ENCODE measurements at regions not wholly inside any gene's neighbourhood (a gene's known extent, or its start where the extent isn't known, plus 50 kb on each side); places are given as distances from the start of the nearest gene placed in this dataset.

DNA sequence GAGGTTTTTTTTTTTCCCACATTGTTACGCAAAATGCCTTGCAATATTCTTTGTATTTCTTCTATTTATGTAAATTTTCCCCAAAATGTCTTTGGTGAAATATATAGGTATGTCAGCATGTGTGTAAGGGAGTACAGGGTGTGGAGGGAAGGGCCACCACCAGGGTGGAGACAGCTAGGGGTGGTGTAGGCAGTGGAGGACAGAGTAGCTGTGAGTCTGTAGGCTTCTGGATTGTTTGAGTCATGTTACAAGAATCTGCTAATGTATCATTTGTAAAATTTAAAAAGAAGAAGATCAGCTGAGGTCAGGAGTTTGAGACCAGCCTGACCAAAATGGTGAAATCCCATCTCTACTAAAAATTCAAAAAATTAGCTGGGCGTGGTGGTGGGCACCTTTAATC is 175.5 kb downstream of the NXNL2 start:
- Histone ChIP-seq H3K9me3 (no peaks in the 10 kb centered on the region), H3K4me3 (no peak overlapping the region), H3K4me1 (ENCODE audit: low read depth) (no peaks in the 10 kb centered on the region), H3K36me3 (ENCODE audit: low read depth) (no peaks in the 10 kb centered on the region)
- TF ChIP-seq, protein P1, sequence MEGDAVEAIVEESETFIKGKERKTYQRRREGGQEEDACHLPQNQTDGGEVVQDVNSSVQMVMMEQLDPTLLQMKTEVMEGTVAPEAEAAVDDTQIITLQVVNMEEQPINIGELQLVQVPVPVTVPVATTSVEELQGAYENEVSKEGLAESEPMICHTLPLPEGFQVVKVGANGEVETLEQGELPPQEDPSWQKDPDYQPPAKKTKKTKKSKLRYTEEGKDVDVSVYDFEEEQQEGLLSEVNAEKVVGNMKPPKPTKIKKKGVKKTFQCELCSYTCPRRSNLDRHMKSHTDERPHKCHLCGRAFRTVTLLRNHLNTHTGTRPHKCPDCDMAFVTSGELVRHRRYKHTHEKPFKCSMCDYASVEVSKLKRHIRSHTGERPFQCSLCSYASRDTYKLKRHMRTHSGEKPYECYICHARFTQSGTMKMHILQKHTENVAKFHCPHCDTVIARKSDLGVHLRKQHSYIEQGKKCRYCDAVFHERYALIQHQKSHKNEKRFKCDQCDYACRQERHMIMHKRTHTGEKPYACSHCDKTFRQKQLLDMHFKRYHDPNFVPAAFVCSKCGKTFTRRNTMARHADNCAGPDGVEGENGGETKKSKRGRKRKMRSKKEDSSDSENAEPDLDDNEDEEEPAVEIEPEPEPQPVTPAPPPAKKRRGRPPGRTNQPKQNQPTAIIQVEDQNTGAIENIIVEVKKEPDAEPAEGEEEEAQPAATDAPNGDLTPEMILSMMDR (IDR thresholded peaks at IDR 0.05) = no peak
- DNase-seq = no peak
- no peak for ATAC-seq
- intact Hi-C loops (cut with DNase I, micrococcal nuclease) = no loop called here

DNA sequence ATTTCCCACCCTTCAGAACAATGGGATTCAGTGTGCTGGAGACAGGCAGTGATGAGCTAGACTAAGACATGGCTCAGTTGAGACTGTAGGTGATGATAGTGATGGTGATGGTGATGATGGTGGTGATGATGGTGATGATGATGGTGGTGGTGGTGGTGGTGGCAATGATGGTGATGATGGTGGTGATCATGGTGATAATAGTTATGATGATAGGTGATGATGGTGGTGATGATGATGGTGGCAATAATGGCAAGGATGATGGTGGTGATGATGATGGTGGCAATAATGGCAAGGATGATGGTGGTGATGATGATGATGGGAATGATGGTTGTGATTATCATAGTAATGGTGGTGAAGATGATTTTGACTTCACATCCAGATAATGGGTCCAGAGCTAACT is 176.7 kb downstream of the NXNL2 start:
- DNase-seq = no peak
- Histone ChIP-seq H3K4me3 (no peak overlapping the region), H3K36me3 (ENCODE audit: low read depth) (no peaks in the 10 kb centered on the region), H3K4me1 (ENCODE audit: low read depth) (no peaks in the 10 kb centered on the region), H3K9me3 (no peaks in the 10 kb centered on the region)
- TF ChIP-seq, protein P1 (IDR thresholded peaks at IDR 0.05) = no peak
- no peak for ATAC-seq
- intact Hi-C loops (cut with DNase I, micrococcal nuclease) = no loop called here

DNA sequence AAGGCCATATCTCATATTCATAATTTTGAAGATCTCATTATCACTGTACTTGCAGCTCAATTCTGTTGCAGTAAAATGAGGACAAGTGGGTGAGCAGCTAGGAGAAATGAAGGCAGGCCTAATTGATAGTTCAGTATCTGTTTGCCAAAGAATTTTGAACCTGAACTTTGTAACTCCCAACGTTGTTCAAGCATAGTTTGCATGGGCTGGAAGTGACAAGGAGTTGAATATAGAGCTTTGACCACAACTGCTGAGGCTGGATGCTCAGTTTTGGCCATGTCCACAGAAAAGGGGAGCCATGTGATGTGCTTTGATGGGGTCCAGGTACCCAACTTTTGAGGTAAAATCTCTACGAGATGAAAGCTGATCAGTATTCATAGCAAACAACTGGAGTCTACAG is 177.5 kb downstream of the NXNL2 start:
- intact Hi-C loops (cut with DNase I, micrococcal nuclease) = no loop called here
- no peaks in the 10 kb centered on the region for H3K4me1 ChIP-seq (ENCODE audit: low read depth)
- no peak overlapping the region for H3K4me3 ChIP-seq
- DNase-seq (no peak), ATAC-seq (no peak)
- H3K9me3 ChIP-seq = no peaks in the 10 kb centered on the region
- TF ChIP-seq, protein P1 (IDR thresholded peaks at IDR 0.05) = no peak
- H3K36me3 ChIP-seq (ENCODE audit: low read depth) = no peaks in the 10 kb centered on the region

DNA sequence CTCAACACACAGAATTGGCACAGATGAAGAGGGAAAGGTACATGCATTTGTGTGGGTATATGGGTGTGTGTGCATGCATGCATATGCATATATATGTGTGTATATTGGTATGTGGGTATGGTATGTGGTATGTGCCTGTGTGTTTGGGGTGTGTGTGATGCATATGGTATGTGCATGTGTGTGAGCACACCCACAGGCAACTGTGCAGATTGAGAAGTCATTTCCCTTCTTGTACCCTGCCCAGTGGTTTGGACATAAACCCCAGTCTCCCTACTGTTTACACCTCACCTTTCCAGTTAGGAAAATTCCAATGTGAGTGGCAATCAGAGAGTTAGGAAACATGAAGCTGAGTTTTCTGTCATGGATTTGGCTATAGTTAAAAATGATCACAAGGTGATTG is 178.0 kb downstream of the NXNL2 start:
- intact Hi-C loops (cut with DNase I, micrococcal nuclease) = no loop called here
- TF ChIP-seq, protein P1 (IDR thresholded peaks at IDR 0.05) = no peak
- Histone ChIP-seq H3K9me3 (no peaks in the 10 kb centered on the region), H3K4me1 (ENCODE audit: low read depth) (no peaks in the 10 kb centered on the region), H3K4me3 (no peak overlapping the region), H3K36me3 (ENCODE audit: low read depth) (no peaks in the 10 kb centered on the region)
- no peak for DNase-seq
- ATAC-seq = no peak

DNA sequence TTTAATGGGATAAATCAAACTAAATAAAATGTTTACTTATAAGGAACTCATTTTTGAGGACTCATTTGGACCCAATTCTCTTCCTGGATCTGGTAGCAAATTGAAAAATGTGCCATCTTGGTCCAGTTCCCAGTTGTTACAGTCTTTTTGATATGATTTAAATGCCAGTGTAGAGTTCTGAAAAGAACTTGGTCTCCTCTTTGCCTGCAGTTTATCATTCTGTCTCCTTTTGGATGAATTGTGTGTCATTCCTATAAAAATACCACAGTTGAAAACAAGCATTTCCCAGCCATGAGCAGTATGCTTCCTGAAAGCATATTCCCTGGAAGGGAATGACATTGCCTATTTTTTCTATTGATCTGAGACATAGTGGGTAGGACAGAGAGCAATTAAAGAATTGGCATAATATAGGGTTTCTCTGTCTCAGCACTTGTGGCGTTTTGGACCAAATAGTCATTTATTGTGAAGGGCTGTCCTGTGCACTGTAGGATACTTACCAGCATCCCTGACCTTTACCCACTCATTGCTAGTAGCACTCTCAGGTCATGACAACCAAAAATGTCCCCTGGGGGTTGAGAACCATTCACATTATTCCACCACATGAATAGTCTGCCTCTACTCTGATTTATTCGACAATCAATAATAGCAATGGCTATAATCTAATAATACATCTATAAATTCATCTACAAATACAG is 181.8 kb downstream of the NXNL2 start:
- no peaks in the 10 kb centered on the region for H3K36me3 ChIP-seq (ENCODE audit: low read depth)

More for the DNA sequence above, 181.8 kb downstream of the NXNL2 start:
- intact Hi-C loops (cut with DNase I, micrococcal nuclease) = no loop called here
- DNase-seq = no peak
- Histone ChIP-seq H3K4me3 (no peak overlapping the region), H3K4me1 (ENCODE audit: low read depth) (no peaks in the 10 kb centered on the region), H3K9me3 (no peaks in the 10 kb centered on the region)
- no peak for ATAC-seq
- TF ChIP-seq, protein P1 (IDR thresholded peaks at IDR 0.05) = no peak

Measured in mucosa of descending colon (tissue), 3 donors.